ENCODE measurements at regions not wholly inside any gene's neighbourhood (a gene's known extent, or its start where the extent isn't known, plus 50 kb on each side); places are given as distances from the start of the nearest gene placed in this dataset.
A peak's percentile ranks its signal among the peaks of the same experiment; 100 is the strongest.
"Not testable (repeated sequence)": the region's sequence is repeated elsewhere in the genome, so short reads cannot be mapped to it uniquely, and the experiment has no call there.

DNA sequence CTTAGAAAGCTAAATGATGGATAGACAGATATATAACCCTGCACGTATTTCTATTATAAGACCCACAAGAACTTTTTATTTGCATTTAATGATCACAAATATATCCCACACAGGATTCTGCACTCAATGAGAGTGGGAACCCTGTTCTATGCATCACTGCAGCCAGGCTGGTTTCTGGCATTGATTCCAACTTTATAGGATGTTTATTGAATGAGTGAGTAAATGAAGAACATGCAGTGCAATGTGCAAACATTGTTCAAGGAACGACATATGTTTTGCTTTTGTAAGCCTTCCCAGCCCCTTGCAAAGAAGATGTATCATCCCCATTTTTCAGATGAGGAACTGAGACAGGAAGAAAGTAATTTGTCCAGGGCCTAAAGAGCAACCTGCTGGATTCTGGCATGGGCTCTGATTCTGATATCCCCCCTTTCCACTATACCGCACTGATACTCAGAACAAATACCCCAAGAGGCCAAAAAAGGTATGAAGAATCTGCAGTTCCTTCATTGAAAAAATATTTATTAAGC lies 246.3 kb downstream of the LACC1 start:
- no peak for DNase-seq (ENCODE audit: low spot score)

DNA sequence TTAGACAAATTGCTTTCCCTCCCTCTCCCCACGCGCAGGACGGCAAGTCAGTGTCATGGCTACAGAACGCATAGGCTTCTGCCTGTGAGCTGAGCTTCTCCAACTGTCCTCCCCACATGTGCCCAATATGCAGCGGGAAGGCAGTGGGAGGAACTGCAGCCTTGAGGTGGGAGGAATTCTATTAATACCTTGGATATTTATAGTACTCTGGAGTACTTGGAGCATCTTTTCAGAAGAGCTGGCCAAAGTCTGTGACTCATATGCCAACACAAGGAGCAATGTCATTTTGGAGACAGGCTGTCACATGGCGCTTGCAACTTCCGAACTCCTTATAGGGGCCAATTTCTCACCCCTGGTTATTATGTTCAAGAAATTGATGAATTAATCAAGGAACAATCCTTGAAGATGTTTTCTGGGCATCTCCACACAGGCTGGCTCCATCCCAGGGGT lies 245.0 kb upstream of the SERP2 start:
- no peak for DNase-seq (ENCODE audit: low spot score)

DNA sequence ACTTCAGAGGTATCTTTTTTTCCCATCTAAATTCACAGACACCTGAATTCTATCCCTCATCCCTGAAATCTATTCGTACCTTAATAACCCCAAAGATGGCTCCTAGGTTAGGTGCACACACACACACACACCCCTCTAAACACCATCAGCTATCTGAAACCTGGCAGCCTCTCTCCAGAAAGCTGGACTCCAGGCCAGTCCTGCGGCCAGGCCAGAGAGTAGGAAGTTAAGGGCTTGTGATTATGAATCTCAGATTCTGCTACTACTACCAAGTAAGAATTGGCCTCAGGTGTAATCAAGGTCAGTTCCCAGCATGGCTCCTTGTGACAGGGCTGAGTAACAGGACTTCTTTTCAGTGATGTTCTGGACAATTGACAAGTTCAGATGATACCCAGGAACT lies 244.2 kb upstream of the SERP2 start:
- DNase-seq (ENCODE audit: low spot score) = no peak

DNA sequence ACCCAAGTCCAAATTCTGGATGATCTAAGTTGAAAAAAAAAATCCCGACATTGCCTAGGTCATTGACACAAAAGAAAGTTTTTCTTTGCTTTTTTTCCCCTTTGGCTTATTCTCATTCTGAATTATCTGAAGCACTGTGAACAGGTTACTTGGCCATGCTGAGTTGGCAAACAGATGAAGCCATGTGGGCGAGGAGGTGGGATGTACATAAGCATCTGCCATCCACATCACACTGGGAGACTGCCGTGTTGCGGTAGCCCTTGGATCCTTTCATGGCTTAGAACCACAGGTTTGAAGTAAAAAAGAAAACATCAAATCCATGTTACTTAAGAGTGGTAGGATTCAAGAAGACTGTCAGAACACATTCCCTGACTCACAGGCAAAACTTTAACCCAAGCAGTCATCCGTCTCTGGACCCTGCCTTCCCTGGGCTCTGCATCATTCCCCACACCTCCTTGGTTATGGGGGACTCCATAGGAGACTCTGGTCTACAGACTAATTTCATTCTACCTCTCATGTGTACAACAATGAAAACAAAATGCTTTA lies 242.5 kb upstream of the SERP2 start:
- DNase-seq (ENCODE audit: low spot score) = no peak

DNA sequence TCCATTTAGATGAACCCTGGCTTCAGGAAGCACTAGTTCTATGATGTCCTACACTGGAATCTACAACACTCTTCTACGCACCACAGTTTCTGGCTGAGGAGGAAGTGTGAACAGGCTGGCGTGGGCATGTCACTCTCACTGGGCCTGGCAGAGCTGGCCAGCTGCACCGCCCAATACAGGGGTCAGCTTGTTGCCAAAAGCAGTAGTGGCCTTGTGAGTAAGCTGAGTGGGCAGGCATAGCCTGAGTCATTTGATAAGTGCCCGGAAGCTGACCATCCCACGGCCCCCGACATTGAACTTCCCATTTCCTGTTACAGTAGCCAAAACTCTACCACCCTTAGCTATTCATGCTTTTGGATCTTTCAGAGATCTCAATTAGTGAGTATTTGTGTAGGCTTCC lies 240.9 kb upstream of the SERP2 start:
- no peak for DNase-seq (ENCODE audit: low spot score)

DNA sequence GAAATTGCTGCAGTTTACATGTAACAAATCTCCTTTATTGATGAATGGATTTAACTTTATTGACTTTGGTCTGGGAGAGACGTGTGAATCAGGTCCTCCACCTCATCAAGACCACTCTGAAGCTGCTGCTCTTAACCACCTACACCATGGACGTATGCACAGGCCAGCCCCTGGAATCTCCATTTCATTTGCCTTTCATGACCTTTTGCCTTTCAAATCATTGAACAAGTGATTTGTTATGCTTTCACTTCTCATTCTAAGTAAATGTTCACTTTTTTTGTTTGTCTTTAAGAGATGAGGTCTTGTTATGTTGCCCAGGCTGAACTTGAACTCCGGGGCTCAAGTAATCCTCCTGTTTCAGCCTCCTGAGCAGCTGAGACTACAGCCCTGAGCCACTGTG lies 240.0 kb upstream of the SERP2 start:
- no peak for DNase-seq (ENCODE audit: low spot score)

DNA sequence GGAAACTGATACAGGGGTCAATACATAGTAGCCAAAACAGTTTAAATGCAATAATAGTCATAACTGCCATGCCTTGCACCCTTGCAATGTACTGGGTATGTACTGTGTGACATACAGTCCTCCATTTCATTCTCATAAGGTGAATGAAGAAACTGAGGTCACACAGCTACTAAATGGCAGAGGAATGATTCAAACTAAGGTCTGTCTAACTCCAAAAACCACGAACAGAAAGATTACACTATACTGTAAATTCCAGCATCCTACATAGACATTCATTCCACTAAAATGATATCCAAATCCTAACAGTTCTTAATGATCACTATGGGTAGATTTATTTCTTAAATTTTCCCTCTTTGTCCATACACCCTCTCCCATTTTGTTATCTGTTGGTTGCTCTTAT lies 238.1 kb upstream of the SERP2 start:
- no peak for DNase-seq (ENCODE audit: low spot score)

DNA sequence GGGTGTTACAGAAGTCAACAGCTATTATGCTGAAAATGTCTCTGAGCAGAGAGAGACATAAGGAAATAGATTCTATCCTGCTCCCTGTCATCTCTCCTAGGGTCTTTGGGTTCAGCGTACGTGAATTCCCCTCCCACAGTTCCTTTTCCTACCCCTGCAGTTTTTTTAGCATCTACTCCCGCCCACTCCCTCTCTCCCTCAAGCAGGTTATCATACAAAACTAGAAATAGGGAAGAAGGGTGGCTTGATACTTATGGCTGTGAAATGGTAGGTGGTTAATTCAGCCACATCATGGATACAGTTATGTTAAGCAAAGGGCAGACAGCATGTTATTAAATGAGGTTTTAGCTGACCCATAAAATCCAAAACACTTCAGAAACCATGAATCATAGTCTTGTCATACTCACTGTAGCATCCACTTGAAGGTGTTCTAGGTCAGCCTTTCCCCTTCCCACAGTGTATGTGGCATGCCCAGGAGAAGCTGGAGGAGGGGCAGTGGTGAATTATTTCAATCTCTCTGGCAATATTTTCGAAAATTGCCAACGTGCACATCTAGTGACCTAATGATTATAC lies 236.8 kb upstream of the SERP2 start:
- no peak for DNase-seq (ENCODE audit: low spot score)

DNA sequence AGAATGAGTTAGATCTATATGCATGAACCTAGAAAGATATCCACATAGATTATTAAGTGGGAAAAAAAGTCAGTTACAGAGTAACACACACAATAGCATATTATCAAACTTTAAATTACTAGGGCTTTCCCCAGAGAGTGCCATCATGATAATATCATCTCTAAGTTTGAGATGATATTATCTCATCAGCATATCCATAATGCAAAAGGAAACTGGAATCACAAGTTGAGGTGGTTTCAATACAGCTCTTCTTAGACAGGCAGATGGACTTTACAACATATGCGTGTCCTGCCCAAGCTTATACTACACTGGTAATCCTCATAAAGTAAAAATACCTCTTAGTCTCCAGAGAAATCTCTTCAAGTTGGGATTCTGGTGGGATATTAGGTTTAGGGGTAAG lies 236.2 kb upstream of the SERP2 start:
- no peak for DNase-seq (ENCODE audit: low spot score)

DNA sequence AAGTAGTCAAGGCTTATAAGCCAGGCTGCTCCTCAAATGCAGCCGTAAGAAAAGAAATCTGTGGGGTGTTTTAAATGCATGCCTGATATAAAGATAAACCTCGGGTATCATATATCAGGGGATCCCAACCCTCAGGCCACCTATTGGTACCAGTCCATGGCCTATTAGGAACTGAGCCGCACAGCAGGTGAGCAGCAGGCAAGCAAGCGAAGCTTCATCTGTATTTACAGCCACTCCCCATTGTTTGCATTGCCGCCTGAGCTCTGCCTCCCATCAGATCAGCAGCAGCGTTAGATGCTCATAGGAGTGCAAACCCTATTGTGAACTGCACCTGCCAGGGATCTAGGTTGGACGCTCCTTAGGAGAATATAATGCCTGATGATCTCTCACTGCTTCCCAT lies 233.5 kb upstream of the SERP2 start:
- DNase-seq (ENCODE audit: low spot score) = no peak

DNA sequence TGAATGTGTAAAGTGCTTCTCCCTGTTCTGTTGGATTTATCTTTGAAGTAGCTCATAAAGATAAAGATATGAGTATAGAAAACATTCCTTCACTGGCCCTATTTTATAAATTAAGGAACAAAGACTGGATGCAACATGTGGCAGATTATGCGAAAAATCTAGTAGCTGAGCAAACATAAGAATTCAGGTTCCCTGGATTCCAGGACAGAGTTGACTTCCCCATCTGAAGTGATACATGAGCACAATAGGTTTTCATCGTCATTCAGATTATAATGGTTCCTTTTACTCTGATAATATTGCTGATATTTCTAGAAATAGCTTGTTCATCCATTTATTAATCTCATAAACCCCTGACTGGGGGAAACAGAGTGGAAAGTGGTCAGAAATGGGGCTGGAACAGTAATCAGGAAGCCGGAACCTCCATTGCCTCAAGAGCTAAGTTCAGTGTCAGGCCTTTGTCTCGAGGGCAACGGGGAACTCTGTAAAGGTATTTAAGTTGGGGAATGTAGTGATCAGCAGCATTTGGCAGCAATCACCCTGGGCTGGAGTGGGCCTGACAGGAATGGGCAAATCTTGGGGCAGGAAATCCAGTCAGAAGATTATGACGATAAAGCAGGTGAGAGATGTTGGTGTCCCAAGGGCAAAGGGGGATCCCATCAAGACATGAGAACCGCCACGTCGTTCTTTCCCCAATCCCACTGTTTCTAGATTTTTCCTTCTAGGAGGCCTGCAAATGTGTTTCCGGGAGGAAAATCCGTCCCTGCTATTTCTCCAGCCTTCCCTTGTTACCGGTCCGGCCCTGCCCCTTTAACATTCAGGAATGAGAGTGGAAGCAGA lies 232.5 kb upstream of the SERP2 start:
- DNase-seq (ENCODE audit: low spot score) = no peak

DNA sequence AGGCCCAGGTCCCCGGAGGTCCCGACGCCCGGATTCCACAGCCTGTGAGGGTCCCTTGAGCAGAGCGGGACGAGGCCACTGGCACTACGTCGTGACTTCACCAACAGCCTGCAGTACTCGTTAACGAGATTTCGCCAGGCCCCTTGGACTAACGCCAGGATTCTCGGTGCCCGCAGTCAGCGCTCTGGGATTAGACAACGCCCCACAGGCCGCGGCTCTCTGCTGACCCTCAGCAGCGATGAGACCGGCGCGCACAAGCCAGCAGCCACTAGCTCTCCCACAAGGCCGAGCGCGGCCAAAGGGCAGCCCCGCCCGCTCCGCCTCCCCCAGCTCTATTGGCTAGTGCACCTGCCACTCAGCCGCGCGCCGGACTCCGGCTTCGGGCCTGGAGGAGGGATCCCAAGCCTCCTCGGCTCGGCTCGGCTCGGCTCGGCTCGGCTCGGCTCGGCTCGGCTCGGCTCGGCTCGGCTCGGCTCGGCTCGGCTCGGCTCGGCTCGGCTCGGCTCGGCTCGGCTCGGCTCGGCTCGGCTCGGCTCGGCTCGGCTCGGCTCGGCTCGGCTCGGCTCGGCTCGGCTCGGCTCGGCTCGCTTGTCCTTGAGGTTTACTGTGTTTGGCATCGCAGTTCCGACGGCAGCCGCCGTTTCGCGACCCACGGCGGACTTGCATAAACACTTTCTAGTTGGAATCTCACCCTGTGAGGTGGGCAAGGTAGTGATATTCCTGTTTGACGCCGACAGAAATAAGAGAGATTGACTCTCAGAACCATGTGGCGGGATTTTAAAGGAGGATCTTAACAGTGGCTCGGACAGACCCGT lies 231.7 kb upstream of the SERP2 start:
- DNase-seq (ENCODE audit: low spot score) = peak; percentile 92

DNA sequence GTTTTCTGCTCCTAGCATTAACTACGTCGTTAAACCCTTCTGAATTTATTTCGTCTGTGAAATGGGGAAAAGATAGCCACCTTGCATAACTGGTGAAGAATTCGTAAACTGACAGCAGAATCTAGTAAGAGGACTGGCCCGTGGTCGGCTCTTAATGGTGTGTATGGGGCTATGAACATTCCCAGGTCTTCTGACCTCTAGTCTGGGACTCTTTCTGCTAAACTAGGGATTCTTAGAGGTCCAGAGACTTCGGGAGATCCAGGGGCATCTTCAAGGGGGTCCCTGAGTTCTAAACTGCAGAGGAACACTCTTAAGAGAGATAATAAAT lies 231.1 kb upstream of the SERP2 start:
- DNase-seq (ENCODE audit: low spot score) = no peak

DNA sequence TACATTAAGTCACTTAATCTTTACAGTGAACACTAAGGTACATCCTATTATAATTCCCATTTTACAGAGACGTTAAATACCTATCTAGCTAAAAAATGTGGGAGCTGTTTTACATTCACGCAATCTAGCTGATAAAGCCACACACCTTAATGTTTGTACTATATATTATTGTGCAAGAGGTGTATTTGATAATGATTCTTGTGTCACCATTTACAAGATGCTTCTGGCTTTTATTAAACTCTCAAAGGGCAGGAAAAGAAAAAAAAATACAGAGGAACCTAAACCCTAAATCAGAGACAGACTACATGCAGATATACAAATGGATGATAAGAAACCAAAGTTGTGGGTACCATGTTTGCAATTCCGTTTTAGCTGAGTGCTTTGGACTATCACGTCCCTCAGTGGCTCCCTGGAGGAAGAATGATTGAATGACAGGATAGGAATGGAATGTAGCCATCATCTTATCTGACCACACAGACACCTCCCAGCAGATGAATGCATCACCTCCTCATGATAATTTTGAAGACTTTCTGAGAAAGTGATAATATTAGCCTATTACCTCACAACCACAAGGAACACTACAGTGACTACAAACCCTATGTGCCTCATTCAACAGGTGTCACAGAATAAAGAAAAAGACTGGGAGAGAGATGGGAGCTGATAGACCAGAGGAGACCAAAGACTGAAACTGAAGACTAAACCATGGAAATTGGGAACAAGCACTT lies 230.5 kb upstream of the SERP2 start:
- peak; percentile 17 for DNase-seq (ENCODE audit: low spot score)

DNA sequence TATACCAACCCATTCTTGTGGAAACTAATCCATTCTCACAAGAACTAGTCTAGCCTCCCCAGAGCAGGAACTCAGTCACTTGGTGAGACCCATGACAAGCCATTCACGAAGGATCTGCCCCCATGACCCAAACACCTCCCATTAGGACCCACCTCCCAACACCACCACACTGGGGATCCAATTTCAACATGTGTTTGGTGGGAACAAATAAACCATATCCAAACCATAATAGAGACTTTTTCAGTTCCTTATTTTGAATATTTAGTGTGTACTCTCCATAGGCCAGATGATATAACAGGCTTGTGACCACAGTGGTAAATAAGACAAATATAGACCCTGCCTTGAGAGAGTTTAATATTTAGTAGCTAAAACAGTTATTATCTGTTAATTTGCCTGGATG lies 227.5 kb upstream of the SERP2 start:
- no peak for DNase-seq (ENCODE audit: low spot score)

DNA sequence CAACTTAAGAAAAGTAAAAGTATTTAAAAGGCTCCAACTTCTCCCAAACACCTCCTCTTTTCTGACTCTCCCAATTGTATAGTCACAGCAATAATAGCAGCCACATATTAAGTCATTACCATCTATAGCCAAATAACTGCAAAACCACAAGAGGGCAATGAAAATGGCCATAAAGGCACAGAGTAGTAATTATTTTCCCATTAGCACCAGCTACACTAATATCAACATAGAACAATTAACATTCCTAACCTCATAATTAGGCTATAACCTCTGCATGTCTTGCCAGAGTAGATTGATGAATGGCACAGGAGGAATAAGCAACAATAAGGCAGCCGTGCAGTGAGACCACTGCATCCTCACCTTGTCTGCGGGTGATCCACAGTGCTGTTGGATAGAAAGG lies 226.4 kb upstream of the SERP2 start:
- no peak for DNase-seq (ENCODE audit: low spot score)

DNA sequence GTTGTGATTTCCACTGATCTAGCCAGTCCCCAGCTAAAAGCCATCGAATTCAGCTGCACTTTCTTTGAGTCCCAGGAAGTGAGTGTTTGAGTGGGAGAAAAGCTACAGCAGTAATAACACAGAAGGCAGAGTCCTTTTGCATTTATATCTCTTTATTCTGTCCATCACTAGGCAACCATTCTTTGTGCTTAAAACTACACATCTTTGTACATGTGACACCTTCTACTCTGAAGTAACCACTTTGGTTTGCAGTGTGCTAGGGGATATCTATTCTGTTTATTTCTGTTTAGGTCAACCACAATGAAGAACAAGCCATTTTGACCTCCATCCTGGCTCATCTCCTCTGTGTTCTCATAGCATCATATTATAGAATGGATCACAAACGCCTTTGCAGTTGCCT lies 226.0 kb upstream of the SERP2 start:
- DNase-seq (ENCODE audit: low spot score) = no peak

DNA sequence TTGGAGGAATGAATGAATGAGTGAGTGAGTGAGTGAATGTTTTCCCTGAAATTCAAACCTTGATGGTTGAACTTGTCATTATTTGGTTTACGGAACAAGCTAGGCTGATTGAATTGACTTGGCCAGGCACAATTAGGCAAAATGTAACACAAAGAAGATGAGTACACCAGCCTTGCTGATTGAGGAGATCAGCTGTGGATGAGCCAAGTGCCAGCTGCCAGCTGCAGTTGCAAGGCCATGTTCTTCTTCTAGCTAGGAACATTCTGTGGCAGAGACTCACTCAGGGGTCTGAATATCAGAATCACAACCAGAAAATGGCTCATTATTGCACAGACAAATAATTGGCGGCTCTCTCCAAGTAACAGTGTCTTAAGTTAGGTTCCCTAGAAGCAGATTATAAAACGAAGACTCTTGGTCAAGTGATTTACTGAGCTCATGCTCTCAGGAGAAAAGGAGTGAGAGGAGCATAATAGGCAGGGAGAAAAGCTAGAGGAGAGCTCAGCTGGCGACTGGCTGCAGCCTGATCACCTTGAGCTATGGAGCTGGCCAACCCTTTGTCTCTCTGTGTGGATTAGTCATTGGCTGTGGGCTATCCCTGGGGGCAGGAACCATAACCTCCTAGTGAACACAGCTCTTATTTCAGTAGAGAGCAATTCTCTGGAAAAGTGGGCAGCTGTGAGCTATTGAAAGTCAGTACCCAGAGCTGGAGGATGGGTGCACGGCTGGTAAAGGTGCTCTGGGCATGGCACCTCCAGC lies 225.3 kb upstream of the SERP2 start:
- DNase-seq (ENCODE audit: low spot score) = no peak

DNA sequence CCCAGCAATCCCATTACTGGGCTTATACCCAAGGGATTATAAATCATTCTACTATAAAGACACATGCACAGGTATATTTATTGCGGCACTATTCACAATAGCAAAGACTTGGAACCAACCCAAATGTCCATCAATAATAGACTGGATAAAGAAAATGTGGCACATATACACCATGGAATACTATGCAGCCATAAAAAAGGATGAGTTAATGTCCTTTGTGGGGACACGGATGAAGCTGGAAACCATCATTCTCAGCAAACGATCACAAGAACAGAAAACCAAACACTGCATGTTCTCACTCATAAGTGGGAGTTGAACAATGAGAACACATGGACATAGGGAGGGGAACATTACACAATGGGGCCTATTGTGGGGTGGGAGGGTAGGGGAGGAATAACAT lies 224.4 kb upstream of the SERP2 start:
- DNase-seq (ENCODE audit: low spot score) = not testable (repeated sequence)

DNA sequence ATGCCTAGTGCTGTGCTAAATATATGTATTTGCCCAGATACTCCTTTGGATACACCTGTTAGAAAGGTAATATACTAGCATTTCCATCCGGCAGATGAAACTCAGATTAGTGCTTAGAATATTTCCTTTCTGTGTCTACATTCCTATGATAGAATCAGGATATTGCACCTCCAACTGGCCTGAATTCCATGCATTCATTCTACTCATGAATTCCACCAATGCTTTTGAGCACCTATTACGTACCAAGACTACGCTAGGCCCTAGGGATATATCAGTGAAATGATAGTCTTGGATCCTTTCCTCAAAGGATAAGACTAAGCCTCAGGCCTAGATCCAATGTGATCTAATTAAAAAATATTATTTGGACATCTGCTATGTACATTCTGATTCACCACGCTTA lies 223.8 kb upstream of the SERP2 start:
- DNase-seq (ENCODE audit: low spot score) = no peak

DNA sequence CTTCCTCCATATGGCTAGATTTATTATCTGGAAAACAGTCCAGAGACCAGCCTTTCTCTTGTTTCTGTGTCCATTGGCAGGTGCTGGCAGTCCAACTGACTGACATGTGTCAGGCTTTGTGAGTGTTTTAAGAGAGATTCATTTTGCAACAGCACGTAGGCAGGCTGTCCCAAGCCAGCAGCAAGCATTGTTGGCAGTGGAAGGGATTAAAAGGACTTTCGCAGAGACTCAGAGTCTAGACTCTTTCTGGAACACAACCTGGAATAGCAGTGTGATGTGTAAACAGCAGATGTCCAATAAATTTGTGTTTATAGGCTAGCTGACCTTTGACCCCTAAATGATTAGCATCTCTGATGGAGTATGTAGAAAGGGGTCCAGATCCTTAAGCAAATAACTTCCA lies 222.2 kb upstream of the SERP2 start:
- DNase-seq (ENCODE audit: low spot score) = no peak

Data from hematopoietic multipotent progenitor cell treated with erythropoietin and hydrocortisone succinate and interleukin-3 and kit ligand, for 15 days (in vitro differentiated cells).